ENCODE measurements at regions not wholly inside any gene's neighbourhood (a gene's known extent, or its start where the extent isn't known, plus 50 kb on each side); places are given as distances from the start of the nearest gene placed in this dataset.

DNA sequence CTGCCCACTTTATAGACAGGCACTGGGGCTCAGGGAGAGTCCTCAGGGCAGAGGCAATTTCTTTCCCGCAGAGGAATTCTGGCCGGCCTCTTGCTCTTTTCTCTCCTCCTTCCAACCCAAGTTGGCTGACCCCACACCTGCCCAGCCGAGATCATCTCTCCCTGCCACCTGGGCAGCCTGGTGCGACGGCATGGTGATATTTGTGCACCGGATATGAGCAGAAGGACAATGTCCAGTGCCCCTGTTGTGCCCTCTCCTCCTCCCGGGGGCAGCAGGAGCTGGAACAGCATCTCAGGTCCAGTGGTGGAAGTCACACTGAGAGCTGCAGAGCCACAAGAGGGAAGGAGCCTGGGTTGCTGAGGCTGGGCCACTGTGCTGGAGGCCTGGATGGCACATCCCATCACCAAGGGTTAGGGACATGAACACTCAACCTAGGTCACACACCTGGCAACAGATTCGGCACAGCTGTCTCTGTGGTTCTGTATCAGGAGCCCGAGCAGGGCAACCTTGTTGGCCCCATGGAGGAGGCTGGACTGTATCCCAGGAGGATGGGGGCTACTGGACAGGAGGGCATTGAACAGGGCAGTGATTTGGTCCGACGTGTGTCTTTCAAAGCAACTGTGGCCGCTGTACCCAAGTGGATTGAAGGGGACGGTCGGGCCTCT, 57.7 kb upstream of the DIO3 start:
- Histone ChIP-seq H3K9me3 (ENCODE audit: control insufficient read depth, insufficient read depth, low read length) (peaks cover 9% of the 10 kb centered on the region), H3K4me1 (ENCODE audit: control insufficient read depth, insufficient read depth, low read length) (no peaks in the 10 kb centered on the region), H4K20me1 (ENCODE audit: insufficient read depth, low read length) (no peaks in the 10 kb centered on the region), H3K27ac (ENCODE audit: insufficient read depth, low read length) (no peak overlapping the region), H2BK15ac (ENCODE audit: low read depth, low read length) (no peak overlapping the region), H3K56ac (ENCODE audit: extremely low read depth, insufficient read depth, low read length) (no peak overlapping the region), H3K9ac (ENCODE audit: low read depth, low read length) (no peak overlapping the region), H3K4ac (ENCODE audit: low read depth, low read length) (no peak overlapping the region), H3K4me2 (ENCODE audit: low read depth, low read length) (no peak overlapping the region), H4K8ac (ENCODE audit: low read depth in 2 of 2, low read length in 2 of 2) (no peak overlapping the region), H3K4me3 (ENCODE audit: insufficient read depth, low read depth, low read length) (no peak overlapping the region), H2AFZ (replicated peaks; ENCODE audit: low read length, poor library complexity) (no peak overlapping the region), H4K5ac (ENCODE audit: low read depth, low read length) (no peak overlapping the region), H3K79me1 (ENCODE audit: low read depth in 1 of 2, low read length in 2 of 2) (no peaks in the 10 kb centered on the region), H2AK9ac (replicated peaks; ENCODE audit: low read depth, low read length, poor library complexity) (no peak overlapping the region), H3K14ac (replicated peaks; ENCODE audit: low read depth, low read length) (no peak overlapping the region), H3K9me1 (ENCODE audit: insufficient read depth, low read length) (no peaks in the 10 kb centered on the region), H2AK5ac (ENCODE audit: low read depth, low read length) (no peak overlapping the region), H2BK5ac (ENCODE audit: low read depth, low read length, poor library complexity, severe bottlenecking) (no peak overlapping the region), H2BK120ac (ENCODE audit: low read depth, low read length) (no peak overlapping the region), H3K23ac (ENCODE audit: low read depth, low read length) (no peak overlapping the region), H2BK20ac (ENCODE audit: low read depth, low read length) (no peak overlapping the region), H3K18ac (ENCODE audit: low read depth, low read length) (no peak overlapping the region), H4K91ac (ENCODE audit: insufficient read depth, low read depth, low read length) (no peak overlapping the region), H3K27me3 (ENCODE audit: control insufficient read depth, insufficient read depth, low read length) (peaks cover 31% of the 10 kb centered on the region; the same call in 1 of the 2 replicates), H3K36me3 (ENCODE audit: control insufficient read depth, insufficient read depth, low read length) (no peaks in the 10 kb centered on the region)
- no peak for ATAC-seq (ENCODE audit: low read depth)
- ChIA-PET CTCF (no interaction called here), POLR2A (ENCODE audit: unreplicated experiment) (no interaction called here)
- in situ Hi-C loops (cut with MboI; ENCODE audit: low sequenced_read_pairs) (no loop called here), dilution Hi-C loops (cut with HindIII; ENCODE audit: low sequenced_read_pairs, unreplicated experiment) (no loop called here), intact Hi-C loops (cut with micrococcal nuclease) (no loop called here)
- DNase-seq = no peak
- WGBS, 2 experiments (ENCODE audit: extremely low coverage in 2 of 2, insufficient read length in 1 of 2) = 78% methylated on average over 5 of the region's 14 CpGs; no CpG with 5 or more reads in 1 of the 2 experiments
- BruUV-seq (replicated peaks) = no TSS peak
- TF ChIP-seq, protein P1, sequence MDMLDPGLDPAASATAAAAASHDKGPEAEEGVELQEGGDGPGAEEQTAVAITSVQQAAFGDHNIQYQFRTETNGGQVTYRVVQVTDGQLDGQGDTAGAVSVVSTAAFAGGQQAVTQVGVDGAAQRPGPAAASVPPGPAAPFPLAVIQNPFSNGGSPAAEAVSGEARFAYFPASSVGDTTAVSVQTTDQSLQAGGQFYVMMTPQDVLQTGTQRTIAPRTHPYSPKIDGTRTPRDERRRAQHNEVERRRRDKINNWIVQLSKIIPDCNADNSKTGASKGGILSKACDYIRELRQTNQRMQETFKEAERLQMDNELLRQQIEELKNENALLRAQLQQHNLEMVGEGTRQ (IDR thresholded peaks at IDR 0.05; ENCODE audit: low read depth, low read length) = no peak
- TF ChIP-seq BHLHE40 (IDR thresholded peaks at IDR 0.05; ENCODE audit: low read depth, low read length) (no peak), MAZ (IDR thresholded peaks at IDR 0.05; ENCODE audit: borderline replicate concordance, low read depth, low read length) (no peak), MXI1 (IDR thresholded peaks at IDR 0.05; ENCODE audit: borderline replicate concordance, low read depth, low read length) (no peak), MAFK (IDR thresholded peaks at IDR 0.05; ENCODE audit: low read depth, low read length) (no peak)
- TF ChIP-seq, protein P2, sequence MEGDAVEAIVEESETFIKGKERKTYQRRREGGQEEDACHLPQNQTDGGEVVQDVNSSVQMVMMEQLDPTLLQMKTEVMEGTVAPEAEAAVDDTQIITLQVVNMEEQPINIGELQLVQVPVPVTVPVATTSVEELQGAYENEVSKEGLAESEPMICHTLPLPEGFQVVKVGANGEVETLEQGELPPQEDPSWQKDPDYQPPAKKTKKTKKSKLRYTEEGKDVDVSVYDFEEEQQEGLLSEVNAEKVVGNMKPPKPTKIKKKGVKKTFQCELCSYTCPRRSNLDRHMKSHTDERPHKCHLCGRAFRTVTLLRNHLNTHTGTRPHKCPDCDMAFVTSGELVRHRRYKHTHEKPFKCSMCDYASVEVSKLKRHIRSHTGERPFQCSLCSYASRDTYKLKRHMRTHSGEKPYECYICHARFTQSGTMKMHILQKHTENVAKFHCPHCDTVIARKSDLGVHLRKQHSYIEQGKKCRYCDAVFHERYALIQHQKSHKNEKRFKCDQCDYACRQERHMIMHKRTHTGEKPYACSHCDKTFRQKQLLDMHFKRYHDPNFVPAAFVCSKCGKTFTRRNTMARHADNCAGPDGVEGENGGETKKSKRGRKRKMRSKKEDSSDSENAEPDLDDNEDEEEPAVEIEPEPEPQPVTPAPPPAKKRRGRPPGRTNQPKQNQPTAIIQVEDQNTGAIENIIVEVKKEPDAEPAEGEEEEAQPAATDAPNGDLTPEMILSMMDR (conservative IDR thresholded peaks at IDR 0.05; ENCODE audit: low read depth, low read length) = no peak
